ENCODE measurements at regions not wholly inside any gene's neighbourhood (a gene's known extent, or its start where the extent isn't known, plus 50 kb on each side); places are given as distances from the start of the nearest gene placed in this dataset.

DNA sequence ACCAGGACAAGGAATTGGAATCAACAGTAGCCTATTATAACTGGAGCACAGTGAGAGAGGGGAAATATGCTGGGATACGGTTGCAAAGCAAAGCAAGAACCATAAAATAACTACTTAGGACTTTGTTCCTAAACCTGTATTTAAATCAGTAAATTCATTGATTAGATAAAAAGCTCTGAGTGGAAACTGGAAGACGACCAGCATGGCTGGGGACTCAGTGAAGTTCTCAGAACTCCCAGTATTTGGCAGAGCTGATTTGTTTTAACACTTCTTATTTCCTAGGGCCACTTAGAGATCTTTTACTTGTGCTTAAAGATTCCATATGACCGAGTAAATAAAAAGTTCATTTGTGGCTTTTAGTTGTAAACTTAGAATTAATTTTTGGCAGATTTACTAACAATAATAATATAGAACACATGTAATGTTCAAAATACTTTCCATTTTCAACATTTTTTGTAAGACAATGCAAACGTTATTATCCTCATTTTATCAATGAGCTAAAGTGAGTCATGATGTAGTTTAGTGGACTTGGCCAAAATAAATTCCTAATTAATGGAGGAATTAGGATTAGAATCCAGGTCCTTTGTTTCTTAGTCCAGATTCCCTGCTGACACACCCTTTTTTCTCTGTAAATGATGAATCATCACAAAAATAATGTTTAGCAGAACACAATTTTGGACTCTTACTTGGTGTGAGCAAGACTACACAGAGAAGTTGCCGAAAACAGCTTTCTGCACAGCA lies 392.9 kb downstream of the GJA1 start:
- H3K27me3 ChIP-seq (ENCODE audit: control insufficient read depth, low read length): no peaks in the 10 kb centered on the region
- no peaks in the 10 kb centered on the region for H3K9me2 ChIP-seq (replicated peaks; ENCODE audit: control insufficient read depth, low read length)
- H3K4me3 ChIP-seq (ENCODE audit: low read length): no peak overlapping the region
- TF ChIP-seq, protein P1, sequence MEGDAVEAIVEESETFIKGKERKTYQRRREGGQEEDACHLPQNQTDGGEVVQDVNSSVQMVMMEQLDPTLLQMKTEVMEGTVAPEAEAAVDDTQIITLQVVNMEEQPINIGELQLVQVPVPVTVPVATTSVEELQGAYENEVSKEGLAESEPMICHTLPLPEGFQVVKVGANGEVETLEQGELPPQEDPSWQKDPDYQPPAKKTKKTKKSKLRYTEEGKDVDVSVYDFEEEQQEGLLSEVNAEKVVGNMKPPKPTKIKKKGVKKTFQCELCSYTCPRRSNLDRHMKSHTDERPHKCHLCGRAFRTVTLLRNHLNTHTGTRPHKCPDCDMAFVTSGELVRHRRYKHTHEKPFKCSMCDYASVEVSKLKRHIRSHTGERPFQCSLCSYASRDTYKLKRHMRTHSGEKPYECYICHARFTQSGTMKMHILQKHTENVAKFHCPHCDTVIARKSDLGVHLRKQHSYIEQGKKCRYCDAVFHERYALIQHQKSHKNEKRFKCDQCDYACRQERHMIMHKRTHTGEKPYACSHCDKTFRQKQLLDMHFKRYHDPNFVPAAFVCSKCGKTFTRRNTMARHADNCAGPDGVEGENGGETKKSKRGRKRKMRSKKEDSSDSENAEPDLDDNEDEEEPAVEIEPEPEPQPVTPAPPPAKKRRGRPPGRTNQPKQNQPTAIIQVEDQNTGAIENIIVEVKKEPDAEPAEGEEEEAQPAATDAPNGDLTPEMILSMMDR (IDR thresholded peaks at IDR 0.05; ENCODE audit: low read depth, low read length, poor library complexity, severe bottlenecking): no peak
- TF ChIP-seq EZH2phosphoT487 (IDR thresholded peaks at IDR 0.05; ENCODE audit: borderline replicate concordance, low read length): no peak
- no peaks in the 10 kb centered on the region for H3K9me3 ChIP-seq (ENCODE audit: control insufficient read depth, insufficient read depth, low read length)
- H3K36me3 ChIP-seq (ENCODE audit: control insufficient read depth, low read length): no peaks in the 10 kb centered on the region
- H3F3A ChIP-seq (ENCODE audit: control insufficient read depth, insufficient read depth): no peaks in the 10 kb centered on the region
- no peaks in the 10 kb centered on the region for H4K20me1 ChIP-seq (ENCODE audit: control insufficient read depth, insufficient read depth, low read depth, low read length)
- no peak overlapping the region for H3K4me2 ChIP-seq (ENCODE audit: low read length)
- no peaks in the 10 kb centered on the region for H3K79me2 ChIP-seq (ENCODE audit: control insufficient read depth, low read length)
- no peak overlapping the region for H3K27ac ChIP-seq (ENCODE audit: low read depth, low read length)
- H3K4me1 ChIP-seq (ENCODE audit: control insufficient read depth, low read length): peaks cover 24% of the 10 kb centered on the region

DNA sequence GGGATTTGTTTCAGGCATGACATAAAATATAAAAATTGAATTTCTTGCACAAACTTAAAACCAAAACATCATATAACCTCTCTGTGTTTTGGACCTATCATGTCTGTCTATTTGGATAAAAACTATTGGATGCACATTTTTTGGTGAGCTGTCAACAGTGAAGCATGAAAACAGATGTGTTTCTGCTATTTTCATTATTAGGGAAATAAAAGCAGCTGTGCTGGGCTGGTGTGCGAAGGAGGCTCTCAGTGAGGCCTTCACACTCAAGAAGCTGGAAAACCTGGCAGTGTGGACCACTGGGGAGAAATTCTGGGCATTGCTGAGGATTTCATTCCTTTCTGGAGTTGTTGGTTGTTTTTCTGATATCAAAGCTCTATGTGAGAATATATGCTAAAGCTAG lies 395.3 kb downstream of the GJA1 start:
- no peaks in the 10 kb centered on the region for H3K79me2 ChIP-seq (ENCODE audit: control insufficient read depth, low read length)
- H3K4me3 ChIP-seq (ENCODE audit: low read length): peak overlapping the region; percentile 25; the same call in 1 of the 2 replicates
- peaks cover 24% of the 10 kb centered on the region for H3K4me1 ChIP-seq (ENCODE audit: control insufficient read depth, low read length)
- no peaks in the 10 kb centered on the region for H3K36me3 ChIP-seq (ENCODE audit: control insufficient read depth, low read length)
- H3K4me2 ChIP-seq (ENCODE audit: low read length): peak overlapping the region; percentile 27
- H3K27ac ChIP-seq (ENCODE audit: low read depth, low read length): peak overlapping the region; percentile 50
- no peaks in the 10 kb centered on the region for H3F3A ChIP-seq (ENCODE audit: control insufficient read depth, insufficient read depth)
- TF ChIP-seq EZH2phosphoT487 (IDR thresholded peaks at IDR 0.05; ENCODE audit: borderline replicate concordance, low read length): no peak
- TF ChIP-seq, protein P1 (IDR thresholded peaks at IDR 0.05; ENCODE audit: low read depth, low read length, poor library complexity, severe bottlenecking): no peak
- H3K9me2 ChIP-seq (replicated peaks; ENCODE audit: control insufficient read depth, low read length): no peaks in the 10 kb centered on the region
- H3K27me3 ChIP-seq (ENCODE audit: control insufficient read depth, low read length): no peaks in the 10 kb centered on the region
- no peaks in the 10 kb centered on the region for H4K20me1 ChIP-seq (ENCODE audit: control insufficient read depth, insufficient read depth, low read depth, low read length)
- H3K9me3 ChIP-seq (ENCODE audit: control insufficient read depth, insufficient read depth, low read length): no peaks in the 10 kb centered on the region

GRCh38 chr6:121835662-121836061 lies 400.2 kb downstream of the GJA1 start:
- Histone ChIP-seq H3K9me2 (replicated peaks; ENCODE audit: control insufficient read depth, low read length) (no peaks in the 10 kb centered on the region), H3K9me3 (ENCODE audit: control insufficient read depth, insufficient read depth, low read length) (no peaks in the 10 kb centered on the region), H3K36me3 (ENCODE audit: control insufficient read depth, low read length) (no peaks in the 10 kb centered on the region), H4K20me1 (ENCODE audit: control insufficient read depth, insufficient read depth, low read depth, low read length) (no peaks in the 10 kb centered on the region), H3K27me3 (ENCODE audit: control insufficient read depth, low read length) (no peaks in the 10 kb centered on the region), H3K4me2 (ENCODE audit: low read length) (no peak overlapping the region), H3K4me3 (ENCODE audit: low read length) (no peak overlapping the region), H3K27ac (ENCODE audit: low read depth, low read length) (no peak overlapping the region), H3K79me2 (ENCODE audit: control insufficient read depth, low read length) (no peaks in the 10 kb centered on the region), H3K4me1 (ENCODE audit: control insufficient read depth, low read length) (peaks cover 17% of the 10 kb centered on the region), H3F3A (ENCODE audit: control insufficient read depth, insufficient read depth) (no peaks in the 10 kb centered on the region)
- no peak for TF ChIP-seq EZH2phosphoT487 (IDR thresholded peaks at IDR 0.05; ENCODE audit: borderline replicate concordance, low read length)
- TF ChIP-seq, protein P1 (IDR thresholded peaks at IDR 0.05; ENCODE audit: low read depth, low read length, poor library complexity, severe bottlenecking): no peak

Data from DOHH2 (cell line).